ENCODE measurements at regions not wholly inside any gene's neighbourhood (a gene's known extent, or its start where the extent isn't known, plus 50 kb on each side); places are given as distances from the start of the nearest gene placed in this dataset.
"Not testable (repeated sequence)": the region's sequence is repeated elsewhere in the genome, so short reads cannot be mapped to it uniquely, and the experiment has no call there.

DNA sequence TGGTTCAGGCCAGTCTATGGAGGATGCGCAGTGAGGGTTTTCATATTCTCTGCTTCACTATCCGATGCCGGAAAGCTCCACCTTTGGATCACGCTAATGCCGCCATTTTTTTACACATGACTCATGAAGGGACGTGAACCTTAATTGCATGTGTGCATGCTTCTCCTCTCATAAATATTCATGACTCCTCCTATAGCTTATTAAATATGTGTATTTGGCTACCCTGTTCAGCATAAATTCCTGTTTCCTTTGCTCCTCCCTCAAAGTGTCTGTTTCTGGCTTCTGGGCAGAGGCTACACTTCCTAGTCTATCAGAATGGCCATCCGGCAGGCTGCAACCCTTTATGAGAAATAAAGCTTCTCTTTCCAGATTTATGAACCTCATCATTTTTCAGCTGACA is 1890.8 kb downstream of the KHDRBS2 start:
- H3K4me3 ChIP-seq; intact Hi-C loops (cut with DNase I); DNase-seq; H3K4me1 ChIP-seq (replicated peaks in 1 of 2); H3K27me3 ChIP-seq; H3K36me3 ChIP-seq (replicated peaks in 1 of 2); H3K27ac ChIP-seq; H3K9me3 ChIP-seq (replicated peaks in 1 of 3): not testable (repeated sequence)
- 77 to 98% (median 86%) methylated on average over 3 to 7 of the region's 7 CpGs for WGBS, 4 donors

DNA sequence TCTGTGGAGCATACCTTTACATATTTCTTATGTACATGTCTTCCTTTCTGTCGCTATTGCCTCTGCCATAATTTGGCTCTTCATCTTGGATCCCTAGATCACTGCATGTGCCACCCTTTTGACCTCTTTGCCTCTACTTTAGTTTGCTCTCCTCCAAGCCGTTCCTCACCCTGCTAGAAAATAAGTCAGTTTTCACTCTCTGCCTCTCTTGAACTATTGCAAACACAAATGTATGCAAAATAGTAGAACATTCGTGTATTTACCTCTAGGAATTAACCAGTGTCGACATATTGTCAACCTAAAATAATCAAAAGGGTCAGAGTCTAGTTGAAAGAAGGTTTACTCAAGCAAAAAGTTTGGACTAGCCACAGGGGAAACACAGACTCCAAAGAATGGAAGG is 1893.1 kb downstream of the KHDRBS2 start:
- H3K9me3 ChIP-seq (replicated peaks in 1 of 3); H3K4me3 ChIP-seq; intact Hi-C loops (cut with DNase I); DNase-seq; H3K4me1 ChIP-seq (replicated peaks in 1 of 2); H3K36me3 ChIP-seq (replicated peaks in 1 of 2); H3K27ac ChIP-seq; H3K27me3 ChIP-seq: not testable (repeated sequence)
- WGBS, 4 donors = 63 to 71% (median 64%) methylated on average over 4 of the region's 4 CpGs

DNA sequence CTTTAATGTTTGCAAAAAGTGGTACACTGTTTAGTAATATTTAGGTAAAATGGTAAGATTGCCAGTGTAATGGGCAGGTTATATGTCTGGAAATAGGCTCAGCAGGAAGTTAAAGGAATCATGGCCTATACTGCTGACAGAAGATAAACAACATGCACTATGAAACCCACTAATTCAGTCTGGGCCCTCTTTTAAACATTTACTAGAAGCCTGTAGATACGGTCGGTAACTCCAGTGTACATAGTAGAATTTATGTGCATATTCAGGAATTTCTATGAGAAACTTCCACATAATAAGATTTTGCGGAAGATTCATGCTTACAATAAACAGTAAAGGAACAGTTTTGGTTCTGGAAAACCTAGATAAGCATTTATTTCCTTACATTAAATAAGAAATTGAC is 1896.9 kb downstream of the KHDRBS2 start:
- H3K9me3 ChIP-seq (replicated peaks in 1 of 3); H3K36me3 ChIP-seq (replicated peaks in 1 of 2); DNase-seq; H3K4me3 ChIP-seq; H3K27me3 ChIP-seq; intact Hi-C loops (cut with DNase I); H3K27ac ChIP-seq; H3K4me1 ChIP-seq (replicated peaks in 1 of 2): not testable (repeated sequence)
- 63 to 81% (median 75%) methylated on average over 3 of the region's 3 CpGs for WGBS, 4 donors

DNA sequence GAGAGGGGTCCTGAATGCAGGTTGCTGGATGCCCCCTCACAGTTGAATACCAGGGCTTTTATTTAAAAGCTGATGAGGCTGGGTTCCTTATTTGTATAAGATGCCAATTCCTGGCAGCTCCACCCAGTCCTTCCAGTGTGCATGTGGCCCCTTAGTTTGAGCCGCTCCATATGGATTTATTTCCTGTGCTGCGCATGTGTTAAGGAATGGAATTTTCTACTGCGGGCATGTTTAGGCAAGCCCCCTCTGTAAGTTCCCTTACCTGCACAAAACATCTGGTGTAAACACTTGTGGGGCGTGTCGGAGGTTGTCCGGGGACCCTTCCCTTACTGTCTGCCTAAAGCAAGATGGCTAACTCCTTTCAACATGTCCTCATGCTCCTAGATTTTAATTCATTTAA is 1901.4 kb downstream of the KHDRBS2 start:
- H3K4me3 ChIP-seq; H3K27me3 ChIP-seq; H3K36me3 ChIP-seq (replicated peaks in 1 of 2); intact Hi-C loops (cut with DNase I); DNase-seq; H3K4me1 ChIP-seq (replicated peaks in 1 of 2); H3K9me3 ChIP-seq (replicated peaks in 1 of 3); H3K27ac ChIP-seq: not testable (repeated sequence)
- 67 to 89% (median 81%) methylated on average over 6 of the region's 6 CpGs for WGBS, 4 donors

DNA sequence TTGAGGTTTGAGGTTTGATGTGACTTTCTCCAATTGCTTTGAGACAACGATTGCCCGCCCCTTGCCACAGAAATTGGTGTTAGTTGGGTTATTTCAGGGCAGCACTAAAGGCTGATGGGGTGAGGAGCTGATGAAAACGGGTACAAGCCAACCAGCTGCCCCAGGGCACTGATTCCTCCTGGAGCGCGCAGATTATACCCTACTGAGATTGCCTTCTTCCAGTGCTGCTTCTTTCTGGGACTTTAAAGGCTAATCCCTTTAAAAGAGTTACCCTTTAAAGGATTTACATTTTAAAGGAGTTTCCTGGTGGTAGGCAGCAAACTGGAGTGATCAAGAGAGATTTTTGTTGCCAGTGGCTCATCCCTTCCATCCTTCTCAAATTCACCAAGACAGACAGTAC is 1903.3 kb downstream of the KHDRBS2 start:
- H3K36me3 ChIP-seq (replicated peaks in 1 of 2); DNase-seq; H3K27me3 ChIP-seq; H3K9me3 ChIP-seq (replicated peaks in 1 of 3); H3K4me1 ChIP-seq (replicated peaks in 1 of 2); intact Hi-C loops (cut with DNase I); H3K27ac ChIP-seq; H3K4me3 ChIP-seq: not testable (repeated sequence)
- WGBS, 4 donors = 56 to 83% (median 61%) methylated on average over 3 to 5 of the region's 5 CpGs

DNA sequence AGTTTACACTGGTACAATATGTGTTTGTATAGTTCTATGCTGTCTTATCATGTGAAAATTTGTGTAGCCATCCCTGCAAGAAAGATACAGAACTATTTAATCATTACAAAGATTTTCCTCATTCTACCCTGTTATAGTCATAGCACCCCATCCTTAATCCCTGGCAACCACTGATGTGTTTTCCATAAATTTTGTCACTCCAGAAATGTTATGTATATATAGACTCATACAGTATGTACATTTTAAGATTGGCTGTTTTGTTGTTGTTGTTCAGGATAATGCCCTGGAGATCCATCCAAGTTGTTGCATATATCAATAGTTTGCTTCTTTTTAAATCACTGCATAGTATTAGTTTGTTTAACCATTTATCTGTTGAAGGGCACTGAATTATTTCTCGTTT is 1911.9 kb downstream of the KHDRBS2 start:
- H3K36me3 ChIP-seq (replicated peaks in 1 of 2); H3K27me3 ChIP-seq; H3K27ac ChIP-seq; H3K4me1 ChIP-seq (replicated peaks in 1 of 2); H3K4me3 ChIP-seq; DNase-seq; H3K9me3 ChIP-seq (replicated peaks in 1 of 3); intact Hi-C loops (cut with DNase I): not testable (repeated sequence)
- WGBS, 4 donors = 30 to 70% (median 40%) methylated on average over 1 of the region's 1 CpG

DNA sequence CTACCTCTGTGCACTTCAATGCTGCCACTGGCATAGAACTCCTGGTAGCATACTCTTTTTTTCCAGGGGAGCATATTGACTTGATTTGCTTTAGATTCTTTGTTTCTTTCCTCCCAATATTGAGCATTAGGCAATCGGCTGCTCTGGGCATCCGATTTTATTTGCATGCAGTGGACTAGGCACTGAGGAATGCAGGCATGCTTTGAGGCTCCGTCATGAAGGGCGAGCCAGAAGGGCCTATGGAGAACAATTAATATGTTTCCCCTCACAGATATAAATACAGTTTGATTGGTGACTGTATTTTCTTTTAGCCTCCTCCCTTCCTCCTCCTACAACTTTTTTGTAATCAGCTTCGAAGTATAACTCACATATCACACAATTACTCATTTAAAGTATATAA is 1918.2 kb downstream of the KHDRBS2 start:
- H3K9me3 ChIP-seq (replicated peaks in 1 of 3); intact Hi-C loops (cut with DNase I); H3K4me1 ChIP-seq (replicated peaks in 1 of 2); H3K27me3 ChIP-seq; H3K36me3 ChIP-seq (replicated peaks in 1 of 2); DNase-seq; H3K4me3 ChIP-seq; H3K27ac ChIP-seq: not testable (repeated sequence)
- 78 to 86% (median 81%) methylated on average over 5 of the region's 5 CpGs for WGBS, 4 donors

DNA sequence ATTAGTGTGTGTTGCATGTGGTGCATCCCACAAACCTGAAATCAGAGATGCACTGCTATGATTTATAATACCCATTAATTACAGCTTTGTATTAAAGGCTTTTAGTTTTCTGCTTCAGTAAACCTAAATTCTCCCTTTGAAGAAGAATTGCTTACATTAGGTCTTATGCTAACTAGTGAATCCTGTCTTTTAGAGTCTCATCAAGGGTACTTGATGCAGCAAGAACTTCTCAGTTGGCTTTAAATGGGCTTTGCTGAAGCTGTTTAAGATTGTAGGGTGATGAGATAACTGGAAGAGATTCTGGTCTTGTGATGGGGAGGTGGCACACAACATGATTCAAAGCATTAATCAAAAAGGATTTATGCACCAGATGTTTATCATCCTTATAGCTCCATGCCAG is 1920.1 kb downstream of the KHDRBS2 start:
- H3K4me3 ChIP-seq; H3K4me1 ChIP-seq (replicated peaks in 1 of 2); H3K36me3 ChIP-seq (replicated peaks in 1 of 2); H3K27ac ChIP-seq; DNase-seq; H3K27me3 ChIP-seq; intact Hi-C loops (cut with DNase I); H3K9me3 ChIP-seq (replicated peaks in 1 of 3): not testable (repeated sequence)

DNA sequence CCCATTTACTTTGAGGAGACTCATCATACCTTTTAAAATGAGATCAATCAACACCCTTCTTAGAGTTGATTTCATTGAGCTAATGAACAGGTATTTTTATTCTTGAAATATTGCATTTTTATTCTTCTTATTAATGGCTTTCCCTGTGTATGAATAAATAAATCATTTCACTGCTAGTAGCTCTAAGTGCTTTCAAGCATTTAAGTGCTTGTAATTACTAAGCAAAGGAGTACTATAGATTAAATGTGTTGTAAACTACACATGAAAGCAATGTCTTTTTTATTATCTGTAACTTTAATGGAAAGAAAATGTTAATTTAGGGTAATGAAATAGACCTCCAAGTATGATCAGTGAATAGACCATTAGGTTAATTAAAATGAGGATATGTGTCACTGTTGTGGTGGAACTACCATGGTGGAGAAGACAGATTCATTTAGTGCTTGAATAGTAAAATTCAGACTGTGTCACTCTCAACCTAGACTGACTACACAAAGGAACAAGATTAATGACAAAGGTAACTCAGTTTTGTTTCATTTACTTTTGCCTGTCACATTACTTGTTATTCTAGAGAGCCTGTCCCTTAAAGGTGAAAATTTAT is 1943.5 kb downstream of the KHDRBS2 start:
- intact Hi-C loops (cut with DNase I); H3K9me3 ChIP-seq (replicated peaks in 1 of 3); H3K27me3 ChIP-seq; H3K27ac ChIP-seq; H3K4me3 ChIP-seq; DNase-seq; H3K36me3 ChIP-seq (replicated peaks in 1 of 2); H3K4me1 ChIP-seq (replicated peaks in 1 of 2): not testable (repeated sequence)

DNA sequence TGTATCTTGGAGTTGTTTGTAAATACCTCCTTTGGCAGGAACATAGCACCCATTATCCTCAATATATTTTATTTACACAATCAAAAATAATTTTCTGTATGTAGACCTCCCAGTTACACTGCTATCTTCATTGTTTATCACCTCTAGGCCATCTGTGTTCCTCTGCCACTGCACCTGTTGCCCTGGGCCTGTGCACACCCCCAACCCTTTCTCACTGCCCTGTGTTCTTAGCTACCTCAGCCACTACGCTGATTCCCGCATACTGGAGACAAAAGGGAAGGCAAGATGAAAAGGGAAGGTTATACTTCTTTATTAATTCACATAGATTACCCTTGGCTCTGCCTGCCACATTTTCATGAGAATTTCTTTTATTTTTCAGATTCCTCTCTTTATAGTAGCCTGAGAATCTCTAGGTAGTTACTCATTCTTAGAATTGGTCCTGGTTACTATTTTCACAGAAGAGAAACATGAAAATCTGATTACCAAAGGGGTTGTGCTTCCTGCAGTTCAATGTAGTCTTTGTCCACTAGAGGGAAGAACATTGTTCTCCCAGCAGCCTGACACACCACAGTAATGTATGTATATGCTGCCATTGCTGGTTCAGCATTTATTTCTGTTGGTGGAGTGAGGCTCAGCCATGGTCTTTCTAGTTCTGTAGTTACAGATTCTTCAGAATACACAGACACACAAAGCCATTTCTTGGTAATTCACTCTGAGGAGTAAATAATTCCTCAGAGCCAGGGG is 1947.5 kb downstream of the KHDRBS2 start:
- H3K27me3 ChIP-seq; H3K36me3 ChIP-seq (replicated peaks in 1 of 2); H3K4me3 ChIP-seq; H3K27ac ChIP-seq; H3K4me1 ChIP-seq (replicated peaks in 1 of 2); H3K9me3 ChIP-seq (replicated peaks in 1 of 3); DNase-seq; intact Hi-C loops (cut with DNase I): not testable (repeated sequence)
- WGBS, 4 donors = 80 to 94% (median 89%) methylated on average over 2 of the region's 2 CpGs

DNA sequence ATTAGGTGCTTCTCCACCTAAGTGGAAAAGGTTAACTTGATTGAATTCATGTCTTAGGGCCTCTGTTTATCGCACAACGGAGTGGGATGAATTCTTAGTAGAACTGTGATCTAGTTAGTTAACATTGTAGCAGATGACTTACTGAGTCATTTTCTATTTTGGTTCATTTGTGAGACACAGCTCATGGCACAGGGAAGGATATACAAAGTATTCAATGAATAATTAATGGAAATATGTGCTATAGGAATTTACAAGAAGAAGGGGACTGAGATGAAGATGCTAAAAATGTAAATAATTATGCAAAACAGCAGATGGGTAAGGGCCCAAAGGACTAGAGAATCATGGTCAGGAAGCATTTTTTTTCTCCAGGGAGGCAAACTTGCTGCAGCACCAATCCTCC is 1950.9 kb downstream of the KHDRBS2 start:
- intact Hi-C loops (cut with DNase I) = not testable (repeated sequence)

More for the DNA sequence above, 1950.9 kb downstream of the KHDRBS2 start:
- H3K27me3 ChIP-seq; H3K4me1 ChIP-seq (replicated peaks in 1 of 2); H3K4me3 ChIP-seq; DNase-seq; H3K27ac ChIP-seq; H3K36me3 ChIP-seq (replicated peaks in 1 of 2); H3K9me3 ChIP-seq (replicated peaks in 1 of 3): not testable (repeated sequence)
- WGBS, 4 donors = 77 to 98% (median 93%) methylated on average over 2 of the region's 2 CpGs
